ENCODE measurements at regions not wholly inside any gene's neighbourhood (a gene's known extent, or its start where the extent isn't known, plus 50 kb on each side); places are given as distances from the start of the nearest gene placed in this dataset.

DNA sequence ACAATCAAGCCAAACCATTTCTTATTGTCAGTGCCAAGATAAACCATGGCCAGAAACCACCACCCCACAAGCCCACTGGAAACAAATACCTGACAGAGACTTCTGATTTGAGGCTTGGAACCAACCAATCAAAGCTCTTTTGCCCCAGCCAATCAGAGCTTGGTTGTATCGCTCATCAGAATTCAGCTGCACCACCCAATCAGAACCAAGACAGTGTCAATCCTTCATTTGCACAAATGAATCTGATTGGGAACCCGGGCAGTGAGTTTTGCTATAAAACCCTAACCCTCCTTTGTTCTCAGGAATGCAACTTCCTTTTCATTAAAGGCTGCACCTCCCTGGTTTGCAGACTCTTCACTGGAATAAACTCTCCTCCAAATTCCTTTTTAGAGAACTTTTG lies 87.4 kb downstream of the ELAPOR2 start:
- DNase-seq (ENCODE audit: low read depth) = no peak

DNA sequence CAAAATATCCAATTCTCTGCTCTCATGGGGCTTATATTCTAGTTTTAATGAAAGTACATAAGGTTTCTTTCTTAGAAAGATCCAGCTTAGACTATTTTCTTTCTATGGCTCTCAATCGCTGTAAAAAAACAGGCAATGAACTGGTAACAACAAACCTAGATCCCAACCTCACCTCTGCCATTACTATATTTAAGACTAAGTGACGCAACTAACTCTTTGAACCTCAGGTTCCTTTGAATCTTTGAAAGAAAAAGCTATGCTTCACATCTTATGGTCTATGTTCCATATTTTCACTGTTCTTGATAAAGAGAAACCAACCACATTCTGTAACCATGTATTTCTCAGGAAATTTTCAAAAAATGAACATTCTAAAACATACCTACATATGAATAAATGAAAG lies 88.5 kb downstream of the ELAPOR2 start:
- DNase-seq (ENCODE audit: low read depth) = no peak

DNA sequence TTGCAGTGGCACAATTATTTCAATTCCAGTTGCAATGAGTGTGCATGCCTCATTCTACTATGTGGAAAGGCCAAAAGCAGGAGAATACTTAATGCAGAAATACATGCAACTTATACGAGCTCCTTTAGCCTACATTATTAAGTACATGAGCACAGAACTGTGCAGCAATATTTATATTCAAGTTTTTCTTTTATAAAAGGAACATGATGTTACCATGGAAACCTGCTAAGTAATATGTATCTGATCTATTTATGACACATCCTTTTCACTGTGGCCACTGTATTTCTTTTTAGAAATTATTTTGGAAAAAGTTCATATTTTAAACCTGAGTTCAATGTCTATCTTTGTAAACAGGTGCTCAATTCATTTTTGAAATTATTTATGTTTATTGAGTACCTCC lies 88.9 kb downstream of the ELAPOR2 start:
- no peak for DNase-seq (ENCODE audit: low read depth)

DNA sequence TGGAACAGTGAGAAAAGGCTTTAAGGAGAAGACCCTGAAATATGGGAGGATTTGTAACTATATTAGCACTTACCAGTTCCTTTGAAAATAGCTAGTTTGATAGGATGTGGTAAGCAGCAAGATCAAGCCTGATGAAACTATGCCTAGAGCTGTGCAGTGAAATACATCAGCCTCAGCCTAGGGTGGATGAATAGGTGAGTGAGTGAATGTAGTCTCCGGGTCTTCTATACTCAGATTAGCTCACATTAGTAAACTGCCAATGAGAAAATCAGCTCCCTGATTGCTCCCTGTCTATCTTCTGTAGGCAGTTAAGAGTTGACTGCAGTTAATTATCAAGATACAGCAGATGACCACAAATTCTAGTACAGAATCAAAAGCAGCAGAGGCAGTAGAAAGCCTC lies 89.6 kb downstream of the ELAPOR2 start:
- no peak for DNase-seq (ENCODE audit: low read depth)

DNA sequence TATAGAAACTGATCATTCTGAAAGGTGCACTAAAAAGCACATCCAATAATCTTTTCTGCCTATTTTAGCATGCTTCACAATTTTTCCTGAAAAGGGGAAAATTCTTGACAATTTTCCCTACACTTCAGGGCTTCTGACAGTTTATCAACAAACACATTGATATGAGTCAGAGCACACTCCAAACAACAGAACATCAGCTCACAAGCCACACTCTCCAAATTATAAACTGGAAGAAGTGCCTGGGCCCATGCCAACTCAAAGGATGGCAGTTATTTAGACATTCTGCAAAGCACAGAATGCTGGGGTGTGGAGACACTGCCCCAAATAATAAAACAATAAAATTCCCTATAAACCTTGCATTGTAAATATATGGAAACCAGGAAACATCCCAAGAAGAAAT lies 90.8 kb downstream of the ELAPOR2 start:
- no peak for DNase-seq (ENCODE audit: low read depth)

- no peak for DNase-seq (ENCODE audit: low read depth)
Measured at GRCh38 chr7:86966916-86967315, 92.5 kb downstream of the ELAPOR2 start.

DNA sequence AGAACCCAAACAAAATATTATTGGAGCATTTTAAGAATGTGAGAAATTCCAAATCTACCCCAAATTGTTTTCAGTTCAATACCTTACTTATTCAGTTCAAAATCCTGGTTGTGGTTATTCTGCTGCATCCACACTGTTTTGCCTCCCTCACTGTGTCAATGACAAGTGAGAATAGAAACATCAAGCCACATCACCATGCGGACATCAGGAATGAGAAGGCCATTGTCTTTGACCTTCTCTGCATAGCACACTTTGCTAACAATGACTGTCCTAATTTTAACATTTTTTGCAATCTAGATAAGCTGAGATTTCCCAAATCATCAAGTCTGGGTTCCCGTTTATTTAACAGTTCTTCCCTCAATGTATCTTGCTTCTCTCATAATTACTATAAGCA lies 93.7 kb downstream of the ELAPOR2 start:
- no peak for DNase-seq (ENCODE audit: low read depth)

GRCh38 chr7:86964973-86965726 lies 94.3 kb downstream of the ELAPOR2 start:
- DNase-seq (ENCODE audit: low read depth) = no peak

GRCh38 chr7:86963599-86964230 lies 95.7 kb downstream of the ELAPOR2 start:
- DNase-seq (ENCODE audit: low read depth) = no peak

- no peak for DNase-seq (ENCODE audit: low read depth)
Measured at GRCh38 chr7:86962623-86963022, 96.8 kb downstream of the ELAPOR2 start.

DNA sequence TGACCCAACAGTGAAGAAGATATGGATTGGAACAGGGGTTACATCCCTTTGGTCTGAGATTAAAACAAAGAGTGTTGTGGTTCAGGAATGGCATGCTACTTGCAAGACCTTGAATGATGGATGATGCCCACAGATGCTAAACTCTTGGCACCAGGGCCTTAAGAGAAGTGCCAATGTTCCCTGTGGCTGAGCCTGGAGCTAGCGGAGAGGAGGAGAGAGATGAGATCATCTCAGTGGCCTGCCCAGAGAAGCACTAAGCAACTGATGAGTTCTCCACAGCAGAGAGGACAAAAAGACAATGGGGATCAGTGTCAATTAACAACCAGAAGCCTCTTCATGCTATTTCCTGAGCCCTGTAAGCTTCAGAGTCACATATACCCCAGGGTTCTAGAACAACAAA lies 97.8 kb downstream of the ELAPOR2 start:
- no peak for DNase-seq (ENCODE audit: low read depth)

DNA sequence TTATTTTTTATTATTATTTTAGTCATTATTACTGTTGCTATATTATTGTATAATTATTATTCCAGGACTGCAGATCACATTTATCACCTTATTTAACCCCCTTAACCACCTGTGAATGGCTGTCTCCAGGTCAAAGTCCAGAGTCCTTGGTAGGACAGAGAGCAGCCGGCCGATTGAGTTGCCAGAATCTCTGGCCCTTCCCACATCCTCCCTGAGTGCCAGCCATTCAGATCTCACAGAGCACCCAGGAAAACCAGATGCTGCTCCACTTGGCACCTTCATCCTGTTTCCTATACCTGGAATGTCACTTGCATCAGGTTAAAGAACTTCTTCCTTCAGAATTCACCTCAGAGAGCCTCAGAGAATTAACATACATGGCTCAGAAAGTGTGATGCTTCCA lies 101.1 kb downstream of the ELAPOR2 start:
- DNase-seq (ENCODE audit: low read depth) = no peak

DNA sequence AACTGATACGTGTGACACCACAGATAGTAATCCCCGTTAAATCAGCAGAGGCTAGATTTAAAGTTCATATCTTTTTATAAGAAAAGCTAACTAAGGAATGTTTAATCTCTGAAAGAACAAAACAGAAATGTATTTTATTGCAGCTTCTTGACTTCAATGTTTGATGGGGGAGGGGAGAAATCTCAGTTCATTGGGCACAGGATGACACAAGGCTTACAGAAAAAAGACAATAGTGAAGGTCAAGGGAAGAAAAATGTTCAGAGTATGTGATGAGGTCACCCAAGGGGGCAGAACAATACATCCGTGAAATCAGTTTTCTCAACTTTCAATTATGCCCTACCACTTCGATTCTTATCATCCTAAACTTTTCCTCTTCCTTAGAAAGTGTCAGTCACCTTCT lies 102.9 kb downstream of the ELAPOR2 start:
- DNase-seq (ENCODE audit: low read depth) = no peak

DNA sequence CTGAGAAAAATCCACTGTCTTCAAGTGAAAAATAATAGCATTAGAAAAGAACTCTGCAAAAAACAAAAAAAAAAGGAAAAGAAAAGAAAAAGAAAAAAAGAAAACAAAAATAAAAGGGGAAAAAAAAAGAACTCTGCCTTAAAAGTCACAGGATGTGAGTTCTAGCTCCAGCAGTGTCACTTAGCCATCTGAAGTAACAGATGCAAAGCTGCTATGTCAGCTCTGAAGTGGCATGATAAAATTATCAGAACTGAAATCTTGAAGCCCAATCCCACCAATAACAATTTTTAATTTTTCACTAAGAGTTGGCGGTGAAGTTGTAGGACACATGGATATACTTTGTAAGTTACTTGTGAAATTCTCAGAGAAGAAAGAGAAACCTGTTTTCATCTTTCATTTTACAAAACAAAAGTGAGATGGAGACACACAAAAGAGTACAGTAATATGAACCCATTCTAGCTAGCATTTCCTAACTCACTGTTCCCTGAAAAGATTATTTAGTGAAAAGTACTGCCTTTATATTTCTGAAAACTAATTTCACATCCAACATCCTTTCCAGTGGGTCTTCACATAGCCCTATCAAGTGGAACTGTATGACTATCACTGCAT lies 103.5 kb downstream of the ELAPOR2 start:
- DNase-seq (ENCODE audit: low read depth) = no peak

GRCh38 chr7:86954971-86955370 lies 104.5 kb downstream of the ELAPOR2 start:
- DNase-seq (ENCODE audit: low read depth) = no peak

GRCh38 chr7:86953653-86954336 lies 105.7 kb downstream of the ELAPOR2 start:
- DNase-seq (ENCODE audit: low read depth) = no peak

GRCh38 chr7:86953219-86953618 lies 106.2 kb downstream of the ELAPOR2 start:
- no peak for DNase-seq (ENCODE audit: low read depth)

GRCh38 chr7:86951895-86952294 lies 107.6 kb downstream of the ELAPOR2 start:
- no peak for DNase-seq (ENCODE audit: low read depth)

GRCh38 chr7:86950944-86951343 lies 108.5 kb downstream of the ELAPOR2 start:
- no peak for DNase-seq (ENCODE audit: low read depth)

DNA sequence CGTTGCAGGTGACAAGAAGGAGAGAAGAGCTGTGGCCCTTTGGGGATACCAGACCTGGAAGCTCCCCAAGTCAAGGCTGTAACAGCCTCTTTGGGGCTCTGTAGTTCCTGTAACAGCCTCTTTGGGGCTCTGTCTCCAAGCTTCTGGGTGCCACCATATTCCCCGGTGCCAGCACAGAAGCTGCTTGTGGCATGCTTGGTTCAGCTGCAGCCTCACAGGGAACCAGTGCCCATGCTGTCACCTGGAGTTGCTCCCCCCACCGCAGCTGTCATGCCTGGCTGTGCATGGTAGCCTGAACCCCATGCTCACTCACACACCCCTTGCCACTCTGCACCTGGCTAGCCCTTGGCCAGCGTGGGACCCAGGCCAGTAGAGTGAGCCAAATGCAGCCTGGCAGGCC lies 109.1 kb downstream of the ELAPOR2 start:
- DNase-seq (ENCODE audit: low read depth) = no peak

DNA sequence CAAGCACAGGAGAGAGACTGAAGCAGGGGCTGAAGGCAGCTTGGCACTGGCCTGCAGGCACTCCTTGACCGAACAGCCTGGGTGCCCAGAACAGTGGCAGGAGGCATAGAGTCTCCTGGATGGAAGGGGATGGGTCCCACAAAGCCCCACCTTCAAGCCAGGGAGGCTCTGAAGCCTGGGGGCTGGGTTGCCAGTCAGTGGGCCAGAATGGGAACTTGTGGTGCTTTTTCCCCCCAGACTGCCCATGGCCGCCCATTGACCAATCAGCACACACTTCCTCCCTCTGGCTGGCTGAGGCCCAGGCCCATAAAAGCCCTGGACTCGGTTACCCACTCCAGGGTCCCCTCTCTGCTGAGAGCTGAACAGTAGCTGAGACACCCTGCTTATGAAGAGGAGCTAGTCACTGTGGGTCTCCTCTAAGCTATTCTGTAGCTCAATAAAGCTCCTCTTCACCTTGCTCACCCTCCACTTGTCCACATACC lies 109.6 kb downstream of the ELAPOR2 start:
- DNase-seq (ENCODE audit: low read depth) = no peak

GRCh38 chr7:86949052-86949778 lies 110.2 kb downstream of the ELAPOR2 start:
- no peak for DNase-seq (ENCODE audit: low read depth)
